IPS-18a (cell line): ENCODE measurements at regions not wholly inside any gene's neighbourhood (a gene's known extent, or its start where the extent isn't known, plus 50 kb on each side); places are given as distances from the start of the nearest gene placed in this dataset.
"Not testable (repeated sequence)": the region's sequence is repeated elsewhere in the genome, so short reads cannot be mapped to it uniquely, and the experiment has no call there.

ENCODE experiments used
- H3K27ac ChIP-seq: one replicate; pipeline ENCODE4 v1.5.1; 2013; ENCODE audit warnings: low read length
- H3K27me3 ChIP-seq: one replicate; pipeline ENCODE4 v1.6.1; 2013; ENCODE audit warnings: mild to moderate bottlenecking, low read length; ENCODE audit not compliant: control insufficient read depth, insufficient read depth
- H3K36me3 ChIP-seq: one replicate; pipeline ENCODE4 v1.6.1; 2013; ENCODE audit warnings: low read depth, low read length; ENCODE audit not compliant: control insufficient read depth
- H3K4me1 ChIP-seq: one replicate; pipeline ENCODE4 v1.6.1; 2013; ENCODE audit warnings: low read depth, low read length; ENCODE audit not compliant: control insufficient read depth
- H3K4me3 ChIP-seq: one replicate; pipeline ENCODE4 v1.5.1; 2013; ENCODE audit warnings: low read length
- H3K9ac ChIP-seq: one replicate; pipeline ENCODE4 v1.6.1; 2013; ENCODE audit warnings: mild to moderate bottlenecking, low read length, moderate library complexity
- H3K9me3 ChIP-seq: one replicate; pipeline ENCODE4 v1.6.1; 2013; ENCODE audit warnings: low read depth, low read length; ENCODE audit not compliant: control insufficient read depth

- peaks cover 12% of the 10 kb centered on the region for H3K4me1 ChIP-seq
- H3K27me3 ChIP-seq, H3K4me3 ChIP-seq, H3K9ac ChIP-seq, H3K27ac ChIP-seq, H3K36me3 ChIP-seq, H3K9me3 ChIP-seq: not testable (repeated sequence)
Observed at GRCh38 chr14:84484243-84484642, 1045.7 kb upstream of the FLRT2 start.

- no peaks in the 10 kb centered on the region for H3K9me3 ChIP-seq
- H3K27me3 ChIP-seq = no peaks in the 10 kb centered on the region
- H3K4me1 ChIP-seq = peaks cover 12% of the 10 kb centered on the region
- H3K36me3 ChIP-seq = no peaks in the 10 kb centered on the region
- no peak overlapping the region for H3K27ac ChIP-seq
- no peak overlapping the region for H3K4me3 ChIP-seq
- no peak overlapping the region for H3K9ac ChIP-seq
Observed at GRCh38 chr14:84485036-84485435, 1044.9 kb upstream of the FLRT2 start.

- Histone ChIP-seq H3K36me3 (no peaks in the 10 kb centered on the region), H3K9ac (no peak overlapping the region), H3K4me3 (no peak overlapping the region), H3K4me1 (no peaks in the 10 kb centered on the region), H3K27ac (no peak overlapping the region), H3K27me3 (no peaks in the 10 kb centered on the region), H3K9me3 (no peaks in the 10 kb centered on the region)
Observed at GRCh38 chr14:84490081-84490480, 1039.9 kb upstream of the FLRT2 start.

DNA sequence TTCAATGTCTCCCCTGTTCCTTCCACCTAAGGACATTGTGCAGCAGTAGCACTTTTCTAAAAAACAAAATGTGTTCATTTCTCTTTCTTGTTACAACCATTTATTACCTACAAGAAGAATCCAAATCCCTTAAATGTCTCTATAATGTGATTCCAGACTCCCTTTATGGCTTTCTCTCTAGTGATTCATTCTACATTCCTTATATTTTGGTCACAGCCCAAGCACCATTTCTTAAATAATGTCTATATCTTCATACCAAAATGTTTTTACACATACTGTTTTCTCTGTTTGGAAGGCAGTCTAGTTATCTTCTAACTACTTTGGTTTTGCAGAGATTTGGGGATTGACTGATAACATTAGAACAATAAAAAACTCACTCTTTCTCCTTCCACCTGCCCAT, 1037.3 kb upstream of the FLRT2 start:
- no peaks in the 10 kb centered on the region for H3K4me1 ChIP-seq
- no peaks in the 10 kb centered on the region for H3K9me3 ChIP-seq
- no peak overlapping the region for H3K4me3 ChIP-seq
- H3K27me3 ChIP-seq = no peaks in the 10 kb centered on the region
- H3K9ac ChIP-seq = no peak overlapping the region
- no peak overlapping the region for H3K27ac ChIP-seq
- H3K36me3 ChIP-seq = peaks cover 4% of the 10 kb centered on the region

DNA sequence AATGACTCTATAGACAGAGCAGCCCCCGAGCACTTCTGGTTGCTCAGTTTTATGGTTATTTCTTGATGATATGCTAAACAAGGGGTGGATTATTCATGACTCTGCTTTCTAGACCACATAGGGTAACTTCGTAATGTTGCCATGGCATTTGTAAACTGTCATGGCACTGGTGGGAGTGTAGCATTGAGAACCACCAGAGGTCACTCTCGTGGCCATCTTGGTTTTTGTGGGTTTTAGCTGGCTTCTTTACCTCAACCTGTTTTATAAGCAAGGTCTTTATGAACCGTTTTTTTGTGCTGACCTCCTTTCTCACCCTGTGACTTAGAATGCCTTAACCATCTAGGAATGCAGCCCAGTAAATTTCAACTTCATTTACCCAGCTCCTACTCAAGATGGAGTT, 1036.2 kb upstream of the FLRT2 start:
- Histone ChIP-seq H3K27ac (no peak overlapping the region), H3K36me3 (peaks cover 5% of the 10 kb centered on the region), H3K9ac (no peak overlapping the region)

DNA sequence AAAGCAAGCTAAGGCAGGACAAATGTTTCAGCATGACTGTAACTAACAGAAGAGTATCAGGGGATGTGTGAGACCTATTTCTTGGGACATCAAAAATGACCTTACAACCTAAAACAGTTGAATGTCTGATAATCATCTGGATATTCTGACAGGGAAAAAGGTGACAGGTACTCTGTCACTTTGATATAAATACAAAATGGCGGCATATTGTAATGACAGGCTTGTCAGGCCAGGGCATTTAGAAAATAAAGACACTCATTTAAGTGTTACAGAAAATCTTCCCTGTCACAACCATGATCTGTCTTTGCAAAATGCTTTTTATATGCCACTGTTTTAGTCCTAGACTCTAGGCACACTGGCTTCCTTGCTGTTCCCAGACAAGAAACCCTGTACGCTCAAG, 1033.3 kb upstream of the FLRT2 start:
- Histone ChIP-seq H3K9me3 (no peaks in the 10 kb centered on the region), H3K27me3 (no peaks in the 10 kb centered on the region), H3K4me1 (peaks cover 17% of the 10 kb centered on the region), H3K9ac (no peak overlapping the region), H3K27ac (no peak overlapping the region), H3K4me3 (no peak overlapping the region), H3K36me3 (peaks cover 9% of the 10 kb centered on the region)

More for the DNA sequence above, 1036.2 kb upstream of the FLRT2 start:
- Histone ChIP-seq H3K4me3 (no peak overlapping the region), H3K9me3 (no peaks in the 10 kb centered on the region), H3K27me3 (no peaks in the 10 kb centered on the region), H3K4me1 (peaks cover 3% of the 10 kb centered on the region)

DNA sequence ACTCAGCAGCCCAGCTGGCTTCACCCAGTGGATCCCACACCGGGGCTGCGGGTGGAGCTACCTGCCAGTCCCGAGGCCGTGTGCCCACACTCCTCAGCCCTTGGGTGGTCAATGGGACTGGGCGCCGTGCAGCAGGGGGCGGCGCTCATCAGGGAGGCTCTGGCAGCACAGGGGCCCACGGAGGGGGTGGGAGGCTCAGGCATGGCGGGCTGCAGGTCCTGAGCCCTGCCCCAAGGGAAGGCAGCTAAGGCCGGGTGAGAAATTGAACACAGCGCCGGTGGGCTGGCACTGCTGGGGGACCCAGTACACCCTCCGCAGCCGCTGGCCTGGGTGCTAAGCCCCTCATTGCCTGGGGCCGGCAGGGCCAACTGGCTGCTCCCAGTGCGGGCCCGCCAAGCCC, 1017.1 kb upstream of the FLRT2 start:
- not testable (repeated sequence) for H3K9ac ChIP-seq, H3K9me3 ChIP-seq, H3K27ac ChIP-seq, H3K4me3 ChIP-seq, H3K36me3 ChIP-seq, H3K4me1 ChIP-seq, H3K27me3 ChIP-seq

DNA sequence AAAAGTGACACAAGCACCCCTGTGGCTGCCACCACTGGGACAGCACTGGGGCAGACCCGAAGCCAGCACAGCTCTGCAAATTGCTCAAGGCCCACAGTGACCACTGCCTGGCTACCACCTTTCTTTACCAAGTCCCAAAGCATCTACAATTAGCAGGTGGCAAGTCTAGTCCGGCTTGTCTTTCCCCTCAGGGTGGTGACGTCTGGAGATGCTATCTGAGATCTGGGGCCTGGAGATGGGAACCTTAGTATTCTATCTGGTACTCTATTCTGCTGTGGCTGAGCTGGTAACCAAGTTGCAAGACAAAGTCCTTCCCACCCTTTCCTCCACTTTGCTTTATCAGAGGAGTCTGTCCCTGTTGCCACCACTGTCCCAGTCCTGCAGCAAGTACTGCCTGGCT, 1010.1 kb upstream of the FLRT2 start:
- Histone ChIP-seq H3K9ac (no peak overlapping the region), H3K27ac (no peak overlapping the region), H3K4me3 (no peak overlapping the region), H3K27me3 (no peaks in the 10 kb centered on the region), H3K36me3 (no peaks in the 10 kb centered on the region), H3K4me1 (peaks cover 4% of the 10 kb centered on the region), H3K9me3 (no peaks in the 10 kb centered on the region)

DNA sequence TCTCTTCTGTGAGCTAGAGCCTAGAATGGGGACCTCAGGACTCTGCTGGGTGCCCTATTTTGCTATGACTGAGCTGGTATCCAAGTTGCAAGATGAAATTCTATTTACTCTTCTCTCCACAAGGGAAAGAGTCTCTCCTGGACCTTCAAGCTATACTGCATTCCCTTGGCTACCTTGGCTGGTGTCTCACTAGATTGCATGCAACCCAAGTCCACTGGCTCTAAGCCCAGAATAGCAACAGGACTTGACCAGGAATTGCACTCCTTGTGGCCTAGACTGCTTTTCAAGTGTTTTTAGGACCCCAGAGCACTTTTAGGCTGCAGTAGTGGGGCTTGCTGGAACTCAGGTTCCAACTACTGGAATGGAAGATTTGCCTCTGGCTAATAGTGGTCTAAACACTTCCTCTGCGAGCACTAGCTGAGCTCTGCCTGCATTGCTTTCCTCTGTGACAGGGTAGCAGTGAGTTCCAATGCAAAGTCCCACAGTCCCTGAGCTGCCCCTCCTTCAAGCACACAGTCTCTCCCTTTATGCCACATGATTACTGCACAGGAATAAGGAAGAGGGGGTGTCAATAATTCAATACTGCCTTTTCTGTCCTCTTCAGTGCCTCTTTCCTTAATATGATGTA, 1009.1 kb upstream of the FLRT2 start:
- no peaks in the 10 kb centered on the region for H3K36me3 ChIP-seq
- no peaks in the 10 kb centered on the region for H3K27me3 ChIP-seq
- H3K4me1 ChIP-seq = peaks cover 4% of the 10 kb centered on the region
- no peaks in the 10 kb centered on the region for H3K9me3 ChIP-seq
- no peak overlapping the region for H3K4me3 ChIP-seq
- H3K27ac ChIP-seq = no peak overlapping the region
- no peak overlapping the region for H3K9ac ChIP-seq

DNA sequence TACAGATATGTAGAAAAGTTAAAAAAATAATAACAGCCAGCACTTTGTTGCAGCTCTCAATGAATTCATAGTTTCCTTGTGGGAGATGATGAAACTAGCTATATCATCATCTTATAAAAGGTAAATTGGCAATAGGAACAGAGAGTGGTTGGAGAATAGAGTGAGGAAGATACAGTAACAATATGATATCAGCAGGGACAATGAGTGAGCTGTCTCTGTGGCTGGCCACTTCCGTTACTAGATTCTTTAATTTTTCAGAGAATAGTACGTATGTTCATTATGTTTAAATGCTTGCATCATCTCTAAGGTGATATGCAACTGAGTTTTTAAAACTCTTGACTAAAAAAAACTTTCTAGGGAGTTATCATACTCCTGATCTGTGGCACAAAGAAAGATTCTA, 1006.2 kb upstream of the FLRT2 start:
- Histone ChIP-seq H3K4me3 (no peak overlapping the region), H3K27me3 (no peaks in the 10 kb centered on the region), H3K9ac (no peak overlapping the region), H3K9me3 (no peaks in the 10 kb centered on the region), H3K36me3 (no peaks in the 10 kb centered on the region), H3K27ac (no peak overlapping the region), H3K4me1 (no peaks in the 10 kb centered on the region)

DNA sequence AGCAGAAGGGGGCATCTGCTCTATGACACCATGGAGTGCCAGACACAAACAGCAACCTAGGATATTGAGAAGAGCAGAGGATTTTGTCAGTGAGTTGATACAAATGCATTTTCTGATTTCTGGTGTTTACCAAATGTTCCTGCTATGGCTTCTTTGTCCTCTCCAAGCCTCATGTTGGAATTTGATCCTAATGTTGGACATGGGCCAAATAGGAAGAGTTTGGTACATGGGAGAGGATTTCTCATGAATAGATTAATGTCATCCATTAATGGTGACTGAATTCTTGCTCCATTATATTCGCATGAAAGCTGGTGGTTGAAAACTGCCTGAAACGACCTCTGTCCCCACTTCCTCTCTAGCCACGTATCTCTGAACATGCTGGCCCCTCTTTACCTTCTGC, 1002.2 kb upstream of the FLRT2 start:
- Histone ChIP-seq H3K9ac (no peak overlapping the region), H3K36me3 (no peaks in the 10 kb centered on the region), H3K4me3 (no peak overlapping the region), H3K27ac (no peak overlapping the region), H3K9me3 (no peaks in the 10 kb centered on the region), H3K4me1 (no peaks in the 10 kb centered on the region), H3K27me3 (no peaks in the 10 kb centered on the region)

DNA sequence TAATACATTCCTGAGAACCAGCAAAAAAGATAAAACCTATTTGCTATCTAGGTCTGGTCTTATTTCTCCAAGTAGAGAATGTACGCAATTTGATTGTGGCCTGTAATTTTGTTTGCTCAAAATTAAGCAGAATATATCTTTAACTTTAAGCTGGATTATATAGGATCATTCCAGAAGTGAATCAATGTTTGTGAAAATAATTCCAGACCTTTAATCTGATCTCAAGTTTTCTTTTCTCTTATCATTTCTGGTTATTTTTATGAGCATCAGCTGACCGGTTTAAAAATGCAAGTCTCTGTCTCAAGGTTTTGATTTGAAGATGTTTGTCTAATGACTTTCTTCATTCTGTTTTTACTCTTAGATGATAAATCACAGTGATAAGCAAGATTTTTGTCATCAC, 997.9 kb upstream of the FLRT2 start:
- Histone ChIP-seq H3K27ac (no peak overlapping the region), H3K4me1 (peaks cover 15% of the 10 kb centered on the region), H3K27me3 (no peaks in the 10 kb centered on the region), H3K4me3 (no peak overlapping the region), H3K36me3 (no peaks in the 10 kb centered on the region), H3K9me3 (no peaks in the 10 kb centered on the region), H3K9ac (no peak overlapping the region)
